Neural progenitor cell (in vitro differentiated cells): ENCODE measurements at regions not wholly inside any gene's neighbourhood (a gene's known extent, or its start where the extent isn't known, plus 50 kb on each side); places are given as distances from the start of the nearest gene placed in this dataset.

Experiments used
- EZH2 ChIP-seq: fragments of 200-600 bp; sonication (generic); IDR thresholded peaks from 2 replicates; pipeline ENCODE4 v1.6.1; 2017; ENCODE audit warnings: antibody characterized with exemption, mild to moderate bottlenecking, moderate library complexity
- TF ChIP-seq, protein P1 (sequence below): fragments of 200-600 bp; sonication (generic); IDR thresholded peaks from 2 replicates; pipeline ENCODE4 v1.5.1; 2017; ENCODE audit warnings: antibody characterized with exemption, mild to moderate bottlenecking

DNA sequence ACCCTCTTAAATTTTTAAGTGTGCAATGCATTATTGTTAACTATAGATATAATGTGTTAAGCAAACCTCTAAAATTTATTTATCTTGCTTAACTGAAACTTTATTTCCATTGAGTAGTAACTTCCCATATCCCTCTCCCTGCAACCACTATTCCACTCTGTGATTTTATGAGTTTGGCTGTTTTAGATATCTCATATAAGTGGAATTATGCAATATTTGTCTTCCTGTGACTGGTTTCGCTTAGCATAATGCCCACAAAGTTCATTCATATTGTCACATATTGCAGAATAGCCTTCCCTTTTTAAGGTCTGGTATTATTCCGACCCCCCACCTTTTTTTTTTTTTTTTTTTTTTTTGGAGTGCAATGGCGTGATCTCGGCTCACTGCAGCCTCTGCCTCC is 247.6 kb downstream of the EMP1 start:
- TF ChIP-seq, protein P1, sequence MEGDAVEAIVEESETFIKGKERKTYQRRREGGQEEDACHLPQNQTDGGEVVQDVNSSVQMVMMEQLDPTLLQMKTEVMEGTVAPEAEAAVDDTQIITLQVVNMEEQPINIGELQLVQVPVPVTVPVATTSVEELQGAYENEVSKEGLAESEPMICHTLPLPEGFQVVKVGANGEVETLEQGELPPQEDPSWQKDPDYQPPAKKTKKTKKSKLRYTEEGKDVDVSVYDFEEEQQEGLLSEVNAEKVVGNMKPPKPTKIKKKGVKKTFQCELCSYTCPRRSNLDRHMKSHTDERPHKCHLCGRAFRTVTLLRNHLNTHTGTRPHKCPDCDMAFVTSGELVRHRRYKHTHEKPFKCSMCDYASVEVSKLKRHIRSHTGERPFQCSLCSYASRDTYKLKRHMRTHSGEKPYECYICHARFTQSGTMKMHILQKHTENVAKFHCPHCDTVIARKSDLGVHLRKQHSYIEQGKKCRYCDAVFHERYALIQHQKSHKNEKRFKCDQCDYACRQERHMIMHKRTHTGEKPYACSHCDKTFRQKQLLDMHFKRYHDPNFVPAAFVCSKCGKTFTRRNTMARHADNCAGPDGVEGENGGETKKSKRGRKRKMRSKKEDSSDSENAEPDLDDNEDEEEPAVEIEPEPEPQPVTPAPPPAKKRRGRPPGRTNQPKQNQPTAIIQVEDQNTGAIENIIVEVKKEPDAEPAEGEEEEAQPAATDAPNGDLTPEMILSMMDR, result no peak
- TF ChIP-seq EZH2, result no peak
